NCI-H748 (cell line): ENCODE measurements at regions not wholly inside any gene's neighbourhood (a gene's known extent, or its start where the extent isn't known, plus 50 kb on each side); places are given as distances from the start of the nearest gene placed in this dataset.

ENCODE experiments used
- DNase-seq: peaks from one replicate; lab custom pipeline; 2025; ENCODE audit not compliant: unreplicated experiment; lab: John Stamatoyannopoulos, UW

DNA sequence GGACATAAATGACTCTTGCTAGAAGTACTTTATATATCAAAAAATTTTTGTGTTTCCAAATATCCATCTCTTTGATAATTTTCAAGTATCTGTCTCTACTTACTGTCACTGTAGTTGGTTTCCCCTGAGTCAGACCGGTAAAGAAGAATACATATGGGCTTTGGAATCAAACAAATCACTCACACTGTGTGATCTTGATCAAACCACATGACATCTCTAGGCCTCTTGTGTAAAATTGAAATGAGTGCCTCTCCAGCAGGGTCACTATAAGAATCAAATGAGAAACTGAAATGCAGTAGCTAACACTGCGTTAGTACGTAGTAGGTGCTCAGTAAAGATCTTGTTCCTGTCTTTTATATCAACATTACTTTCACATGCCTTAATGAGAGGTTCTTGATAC is 314.6 kb upstream of the STT3B start:
- no peak for DNase-seq

DNA sequence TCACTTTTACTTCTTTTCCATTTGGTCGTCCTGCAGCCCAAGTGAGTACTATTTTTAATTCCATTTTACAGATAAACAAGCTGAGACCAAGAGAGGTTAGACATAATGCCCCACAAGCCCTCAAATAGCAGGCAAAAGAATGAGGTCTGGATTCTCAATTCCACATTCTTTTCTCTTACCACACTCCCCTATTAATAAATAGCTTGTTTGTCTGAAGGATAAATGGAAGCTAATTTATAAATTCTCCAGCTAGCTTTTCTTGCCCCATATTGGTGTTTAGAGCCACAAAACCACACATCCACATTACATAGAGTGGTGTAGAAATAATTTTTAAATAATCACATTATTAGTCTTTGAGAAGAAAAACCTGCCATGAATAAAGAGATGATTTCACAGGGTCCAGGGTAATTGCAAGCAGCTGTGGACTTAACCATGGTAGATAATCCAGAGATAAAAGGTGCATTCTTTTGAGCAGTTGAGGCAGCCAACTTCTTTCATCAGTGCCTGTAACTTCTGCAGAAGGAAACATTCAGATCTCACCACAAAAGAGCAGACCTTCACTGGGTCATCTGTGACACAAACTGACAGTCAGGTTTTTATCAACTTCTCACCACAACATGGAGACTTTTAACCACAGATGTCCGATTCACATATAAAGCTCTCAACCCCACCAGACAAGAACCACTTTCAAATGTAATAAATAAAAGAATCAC is 313.4 kb upstream of the STT3B start:
- no peak for DNase-seq

GRCh38 chr3:31220431-31220830 is 312.3 kb upstream of the STT3B start:
- no peak for DNase-seq

DNA sequence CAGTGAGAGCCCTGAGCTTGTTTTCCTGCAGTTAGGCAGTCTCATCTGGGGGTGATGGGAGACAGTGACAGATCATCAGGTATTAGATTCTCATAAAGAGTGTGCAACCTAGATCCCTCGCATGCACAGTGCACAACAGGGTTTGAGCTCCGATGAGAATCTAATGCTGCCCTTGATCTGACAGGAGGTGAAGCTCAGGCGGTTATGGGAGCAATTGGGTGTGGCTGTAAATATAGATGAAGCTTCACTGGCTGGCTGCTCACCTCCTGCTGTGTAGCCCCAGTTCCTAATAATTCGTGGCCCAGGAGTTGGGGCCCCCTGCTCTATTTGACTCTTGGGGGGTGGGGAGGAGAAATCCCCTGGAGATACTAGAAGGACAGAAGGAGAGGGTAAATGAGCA is 309.4 kb upstream of the STT3B start:
- peak; percentile 10 for DNase-seq

- no peak for DNase-seq
These were observed 307.8 kb upstream of the STT3B start for GRCh38 chr3:31224936-31225335.

DNA sequence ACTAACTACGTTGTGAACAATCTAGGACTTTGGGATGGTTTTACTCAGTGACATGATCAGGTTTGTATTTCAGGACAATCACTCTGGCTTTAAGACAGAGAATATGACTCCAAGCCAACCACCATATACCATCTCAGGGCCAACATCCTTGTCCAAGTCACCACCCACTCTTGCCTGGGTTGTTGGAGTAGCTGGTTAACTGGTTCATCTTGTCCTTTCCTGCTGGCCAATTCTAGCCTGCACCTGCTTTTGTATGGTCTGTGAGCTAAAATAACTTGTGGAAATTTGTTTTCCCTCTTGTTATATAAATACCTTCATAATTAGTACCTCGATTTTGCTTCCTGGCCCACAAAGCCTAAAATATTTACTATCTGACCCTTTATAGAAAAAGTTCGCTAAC is 306.8 kb upstream of the STT3B start:
- no peak for DNase-seq

DNA sequence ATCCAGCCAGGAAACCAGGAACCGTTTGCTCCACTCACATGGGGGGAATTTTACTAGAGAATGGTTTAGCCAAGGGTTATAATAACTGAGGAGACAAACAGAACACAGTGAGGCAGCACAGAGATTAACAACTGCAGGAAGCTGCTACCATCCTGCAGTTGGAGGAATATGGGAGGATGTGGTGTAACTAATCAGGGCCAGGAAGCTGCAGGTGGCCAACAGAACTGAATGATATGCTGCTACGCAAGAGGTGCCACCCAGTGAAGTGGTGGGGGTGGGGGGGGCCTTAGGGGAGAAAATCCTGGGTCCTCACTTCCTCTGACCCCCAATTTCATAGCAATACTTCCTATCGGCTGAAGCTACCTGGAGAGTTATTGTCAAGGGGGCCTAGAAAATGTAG is 306.4 kb upstream of the STT3B start:
- no peak for DNase-seq

DNA sequence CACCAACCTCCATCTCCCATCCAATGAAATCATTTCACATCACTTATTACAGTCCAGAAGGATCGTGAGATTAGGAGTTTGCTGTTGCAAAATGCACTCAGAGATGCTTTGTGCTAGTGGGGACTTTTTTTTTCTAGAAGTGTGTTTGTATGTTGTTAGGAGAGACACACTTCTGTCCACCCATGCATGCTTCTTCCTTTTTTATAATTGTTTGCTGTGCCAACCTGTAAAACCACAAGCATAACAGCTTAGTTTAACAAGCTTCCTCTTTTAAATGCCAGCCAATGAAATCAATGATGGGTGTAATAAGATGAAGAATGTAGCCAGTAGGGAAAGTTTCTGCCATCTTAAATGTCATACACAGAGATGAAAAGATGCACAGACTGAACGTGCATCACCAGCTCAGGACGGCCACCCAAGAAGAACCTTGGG is 305.6 kb upstream of the STT3B start:
- no peak for DNase-seq

- no peak for DNase-seq
These were observed 302.1 kb upstream of the STT3B start for GRCh38 chr3:31230425-31231223.

- DNase-seq: no peak
These were observed 300.4 kb upstream of the STT3B start for GRCh38 chr3:31232055-31233025.

DNA sequence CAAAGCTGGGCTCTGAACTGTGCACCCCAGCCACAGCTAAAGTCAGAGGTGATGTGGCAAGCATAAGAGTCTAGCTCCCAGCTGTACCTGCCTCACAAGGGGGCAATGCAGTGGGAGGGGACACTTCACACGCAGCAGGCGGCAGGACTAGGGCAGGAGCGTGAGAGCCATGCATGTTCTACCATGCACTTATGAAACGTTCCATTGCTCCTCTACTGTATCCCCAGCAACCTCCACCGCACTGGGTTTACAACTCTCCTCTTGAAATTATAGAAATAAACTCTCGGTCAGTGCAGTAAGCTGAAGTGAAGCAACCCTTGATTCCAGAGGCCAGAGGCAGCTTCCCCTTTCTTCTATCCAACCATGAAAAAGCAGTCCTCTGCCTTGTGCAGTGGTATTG is 298.6 kb upstream of the STT3B start:
- no peak for DNase-seq

DNA sequence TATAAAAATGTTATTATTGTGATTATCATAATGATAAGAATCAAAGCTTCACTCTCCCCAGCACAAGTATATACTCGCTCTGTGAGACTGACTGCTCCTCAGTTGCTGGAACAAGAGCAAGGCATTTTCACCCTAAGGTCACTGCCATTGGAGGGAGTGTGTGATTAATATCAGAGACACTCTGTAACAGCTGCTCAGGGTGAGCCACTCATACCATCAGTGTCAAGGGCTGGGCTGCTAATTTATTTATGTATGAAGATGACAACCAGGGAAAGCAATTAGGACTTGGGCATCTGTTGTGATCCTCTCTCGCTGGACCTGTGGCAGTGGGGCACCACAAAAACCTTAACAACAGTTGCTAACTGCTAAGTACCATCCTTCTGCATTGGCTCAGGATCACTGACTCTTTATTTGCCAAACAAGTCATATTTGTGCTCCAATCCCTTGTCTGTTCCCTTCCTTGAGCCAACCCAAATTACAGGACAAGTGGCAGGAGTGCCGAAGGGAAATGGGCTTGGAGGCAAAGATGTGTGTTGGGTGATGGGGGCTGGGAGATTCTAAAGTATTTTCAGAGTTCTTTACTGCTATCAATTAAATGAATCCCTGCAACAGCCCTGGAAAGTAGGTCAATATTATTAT is 297.5 kb upstream of the STT3B start:
- peak; percentile 86 for DNase-seq

- DNase-seq: no peak
These were observed 294.8 kb upstream of the STT3B start for GRCh38 chr3:31237887-31238286.

- DNase-seq: no peak
These were observed 292.7 kb upstream of the STT3B start for GRCh38 chr3:31240013-31240412.

DNA sequence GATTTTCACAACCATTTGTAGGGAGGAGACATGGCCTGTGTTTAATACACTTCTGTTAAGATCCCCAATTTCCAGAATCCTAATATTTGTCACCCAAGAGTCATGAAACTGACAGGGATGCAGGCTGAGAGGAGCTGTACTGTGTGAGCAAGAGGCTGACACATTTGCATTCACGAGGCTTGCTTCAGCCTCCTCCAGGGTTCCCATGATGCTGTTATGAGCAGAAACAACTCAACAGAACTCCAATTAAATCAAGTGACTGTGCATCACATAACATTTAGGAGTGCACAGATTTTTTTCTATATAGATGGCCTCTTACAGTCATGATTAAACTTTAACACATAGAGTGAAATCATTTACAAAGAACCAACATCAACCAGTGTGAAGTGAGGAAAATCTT is 292.3 kb upstream of the STT3B start:
- DNase-seq: no peak

DNA sequence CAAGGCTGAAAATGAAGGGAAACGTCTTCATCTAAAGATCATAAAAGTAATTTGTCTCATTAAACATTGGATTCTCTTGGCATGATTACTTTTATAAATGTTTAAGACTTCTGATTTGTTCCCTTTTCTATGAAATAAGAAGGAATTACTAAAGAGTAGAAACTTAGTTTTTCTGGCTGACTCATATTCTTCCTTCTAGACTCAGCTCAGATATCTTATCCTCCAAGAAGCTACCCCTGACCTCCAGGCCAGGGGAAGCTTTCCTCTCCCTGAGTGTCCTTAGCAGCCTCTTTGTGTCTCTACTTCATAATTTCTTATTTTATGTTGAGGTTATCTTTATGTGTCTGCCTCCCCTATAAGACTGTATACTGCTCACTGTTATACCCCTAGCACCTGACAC is 291.9 kb upstream of the STT3B start:
- no peak for DNase-seq

GRCh38 chr3:31241533-31241932 is 291.2 kb upstream of the STT3B start:
- no peak for DNase-seq

GRCh38 chr3:31242026-31242960 is 290.4 kb upstream of the STT3B start:
- no peak for DNase-seq

DNA sequence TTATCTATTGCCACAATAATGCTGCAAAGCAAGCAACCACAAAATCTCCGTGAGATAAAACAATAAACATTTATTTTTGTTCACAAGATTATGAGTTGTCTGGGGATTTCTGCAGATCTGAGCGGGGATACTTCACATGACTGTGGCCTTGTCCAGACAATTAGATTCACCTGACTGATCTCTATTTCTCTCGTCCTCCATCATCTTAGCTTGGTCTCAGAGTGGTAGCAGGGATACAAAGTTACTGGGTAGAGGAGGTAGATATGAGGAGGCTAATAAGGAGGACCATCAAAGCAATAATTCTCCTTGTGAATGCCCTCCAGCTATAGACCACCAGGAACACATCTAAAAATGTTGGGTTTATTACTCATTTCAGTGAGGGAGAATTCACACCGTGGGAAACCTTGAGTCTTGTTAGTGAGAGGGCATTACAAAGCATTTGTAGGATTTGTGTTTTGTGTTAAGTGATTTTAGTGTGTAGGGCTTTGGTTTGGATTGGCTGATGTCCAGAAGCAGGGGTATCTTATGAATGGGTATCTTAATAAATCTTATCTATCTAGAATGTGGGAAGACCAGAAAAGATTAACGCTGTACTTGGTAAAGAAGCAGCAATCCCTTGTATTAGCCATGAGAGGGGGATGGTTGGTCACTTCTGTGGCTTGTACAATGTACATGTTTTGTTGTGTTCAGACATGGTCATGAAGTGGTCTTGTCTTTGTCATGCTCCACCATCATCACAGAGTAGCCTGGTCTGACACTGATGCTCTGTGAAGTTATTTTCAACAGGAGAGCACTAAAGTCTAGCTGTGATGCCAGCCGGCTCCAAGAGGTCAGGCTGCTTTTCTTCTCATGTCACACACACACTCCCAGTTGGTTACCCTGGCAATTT is 287.6 kb upstream of the STT3B start:
- DNase-seq: peak; percentile 23
